Mesenchymal stem cell (in vitro differentiated cells and primary cell): ENCODE measurements at regions not wholly inside any gene's neighbourhood (a gene's known extent, or its start where the extent isn't known, plus 50 kb on each side); places are given as distances from the start of the nearest gene placed in this dataset.

ENCODE experiments used
- DNase-seq: peaks from one replicate; pipeline ENCODE4 v3.0.0-alpha.2; 2013
- H2AFZ ChIP-seq: one replicate; pipeline ENCODE4 v1.6.1; 2013; ENCODE audit warnings: low read depth, mild to moderate bottlenecking, control low read depth, inconsistent platforms, low read length, moderate library complexity
- H2AK5ac ChIP-seq: 2 replicates; pipeline ENCODE4 v1.6.1; 2013; ENCODE audit warnings: low read length, moderate library complexity, mild to moderate bottlenecking, inconsistent platforms; ENCODE audit not compliant: severe bottlenecking
- H2BK120ac ChIP-seq: one replicate; pipeline ENCODE4 v1.6.1; 2013; ENCODE audit warnings: low read depth, mild to moderate bottlenecking, inconsistent platforms, low read length, moderate library complexity
- H2BK12ac ChIP-seq, 2 experiments: one replicate each; pipeline ENCODE4 v1.6.1; 2013; ENCODE audit warnings: inconsistent platforms in 2 of 2, low read length in 2 of 2, mild to moderate bottlenecking in 2 of 2, moderate library complexity in 2 of 2, control low read depth in 1 of 2
- H2BK15ac ChIP-seq: one replicate; pipeline ENCODE4 v1.6.1; 2013; ENCODE audit warnings: mild to moderate bottlenecking, low read depth, inconsistent platforms; ENCODE audit not compliant: poor library complexity, severe bottlenecking
- H2BK5ac ChIP-seq: 2 replicates; pipeline ENCODE4 v1.6.1; 2013; ENCODE audit warnings: low read depth, mild to moderate bottlenecking, low read length, control low read depth, inconsistent platforms; ENCODE audit not compliant: poor library complexity, severe bottlenecking
- H3K14ac ChIP-seq, 2 experiments: one replicate each; pipeline ENCODE4 v1.6.1; 2013; ENCODE audit warnings: inconsistent platforms in 2 of 2, low read length in 2 of 2, control low read depth in 1 of 2, mild to moderate bottlenecking in 1 of 2, moderate library complexity in 1 of 2
- H3K18ac ChIP-seq, 2 experiments: one replicate each; pipeline ENCODE4 v1.6.1; 2013; ENCODE audit warnings: inconsistent platforms in 2 of 2, low read length in 2 of 2, control low read depth in 1 of 2, low read depth in 1 of 2, mild to moderate bottlenecking in 1 of 2
- H3K23ac ChIP-seq, 2 experiments: one replicate each; pipeline ENCODE4 v1.6.1; 2013; ENCODE audit warnings: inconsistent platforms in 2 of 2, low read length in 2 of 2, mild to moderate bottlenecking in 2 of 2, moderate library complexity in 2 of 2, control low read depth in 1 of 2
- H3K27ac ChIP-seq: 2 replicates; pipeline ENCODE4 v1.5.1; 2013; ENCODE audit warnings: mild to moderate bottlenecking, moderate library complexity, low read length, control low read depth, inconsistent platforms; ENCODE audit not compliant: poor library complexity, severe bottlenecking
- H3K27me3 ChIP-seq, 2 experiments: 2 replicates each; pipeline versions ENCODE4 v1.6.1 to v1.7.0; 2013; ENCODE audit warnings: low read length in 2 of 2, mild to moderate bottlenecking in 2 of 2, moderate library complexity in 2 of 2, control low read depth in 1 of 2, inconsistent platforms in 1 of 2; ENCODE audit not compliant: control insufficient read depth in 1 of 2, insufficient read depth in 1 of 2
- H3K36me3 ChIP-seq, 2 experiments: 2 replicates each; pipeline versions ENCODE4 v1.6.1 to v1.7.0; 2013; ENCODE audit warnings: low read length in 2 of 2, control low read depth in 1 of 2, inconsistent platforms in 1 of 2, low read depth in 1 of 2, mild to moderate bottlenecking in 1 of 2; ENCODE audit not compliant: insufficient read depth in 2 of 2, control insufficient read depth in 1 of 2
- H3K4ac ChIP-seq, 2 experiments: one replicate each; pipeline ENCODE4 v1.6.1; 2013; ENCODE audit warnings: inconsistent platforms in 2 of 2, low read length in 2 of 2, mild to moderate bottlenecking in 2 of 2, moderate library complexity in 2 of 2, control low read depth in 1 of 2, low read depth in 1 of 2
- H3K4me1 ChIP-seq: 2 replicates; pipeline ENCODE4 v1.6.1; 2013; ENCODE audit warnings: low read depth, low read length, control low read depth; ENCODE audit not compliant: control insufficient read depth, insufficient read depth
- H3K4me2 ChIP-seq: 2 replicates; pipeline ENCODE4 v1.6.1; 2013; ENCODE audit warnings: low read length, mild to moderate bottlenecking, inconsistent platforms; ENCODE audit not compliant: poor library complexity, severe bottlenecking
- H3K4me3 ChIP-seq, 2 experiments: 2 replicates each; pipeline versions ENCODE4 v1.5.1 to v1.7.0; 2013; ENCODE audit warnings: low read length in 2 of 2, mild to moderate bottlenecking in 2 of 2, control low read depth in 1 of 2, low read depth in 1 of 2; ENCODE audit not compliant: insufficient read depth in 1 of 2
- H3K79me1 ChIP-seq: replicated peaks from 2 replicates; pipeline ENCODE4 v1.6.1; 2013; ENCODE audit warnings: mild to moderate bottlenecking, control low read depth, low read length, inconsistent platforms; ENCODE audit not compliant: poor library complexity, severe bottlenecking
- H3K9ac ChIP-seq: 2 replicates; pipeline ENCODE4 v1.7.0; 2013; ENCODE audit warnings: mild to moderate bottlenecking, low read length, moderate library complexity
- H3K9me3 ChIP-seq: 2 replicates; pipeline ENCODE4 v1.7.0; 2013; ENCODE audit warnings: mild to moderate bottlenecking, low read length; ENCODE audit not compliant: control insufficient read depth
- H4K8ac ChIP-seq: one replicate; pipeline ENCODE4 v1.6.1; 2013; ENCODE audit warnings: inconsistent platforms, mild to moderate bottlenecking, low read length, moderate library complexity
- H4K91ac ChIP-seq: one replicate; pipeline ENCODE4 v1.6.1; 2013; ENCODE audit warnings: mild to moderate bottlenecking, low read length, inconsistent platforms
- WGBS: methylation state at CpG from one replicate; pipeline ENCODE4 v1.1.7; 2013; ENCODE audit warnings: mixed read lengths; 5-methylcytosine and 5-hydroxymethylcytosine counted together

- Histone ChIP-seq H3K4ac (no peak overlapping the region), H3K79me1 (no peaks in the 10 kb centered on the region), H2BK12ac (no peak overlapping the region), H2AFZ (no peak overlapping the region), H3K9me3 (peaks cover 4% of the 10 kb centered on the region), H3K27me3 (no peaks in the 10 kb centered on the region), H3K4me3 (no peak overlapping the region), H2AK5ac (no peak overlapping the region), H3K9ac (no peak overlapping the region), H2BK15ac (no peak overlapping the region), H2BK120ac (no peak overlapping the region), H3K4me2 (no peak overlapping the region), H3K23ac (no peak overlapping the region), H2BK5ac (no peak overlapping the region), H4K91ac (no peak overlapping the region), H3K4me1 (no peaks in the 10 kb centered on the region), H3K27ac (no peak overlapping the region), H3K14ac (no peak overlapping the region), H3K18ac (no peak overlapping the region), H4K8ac (no peak overlapping the region), H3K36me3 (no peaks in the 10 kb centered on the region)
- 76% methylated on average over 5 of the region's 5 CpGs for WGBS
- DNase-seq = no peak
Observed at GRCh38 chr5:153079396-153079795, 411.1 kb upstream of the GRIA1 start.

GRCh38 chr5:153080940-153081339 lies 409.5 kb upstream of the GRIA1 start:
- no peaks in the 10 kb centered on the region for H3K36me3 ChIP-seq
- H3K4ac ChIP-seq = no peak overlapping the region
- H3K9ac ChIP-seq = no peak overlapping the region
- no peak overlapping the region for H3K14ac ChIP-seq
- no peak overlapping the region for H3K23ac ChIP-seq
- no peaks in the 10 kb centered on the region for H3K79me1 ChIP-seq
- H2BK5ac ChIP-seq = no peak overlapping the region
- H3K9me3 ChIP-seq = peaks cover 4% of the 10 kb centered on the region
- no peak overlapping the region for H2BK15ac ChIP-seq
- 89% methylated on average over 5 of the region's 6 CpGs for WGBS
- no peak overlapping the region for H4K91ac ChIP-seq
- H2BK12ac ChIP-seq = no peak overlapping the region
- no peak overlapping the region for H4K8ac ChIP-seq
- no peak for DNase-seq
- H3K4me1 ChIP-seq = no peaks in the 10 kb centered on the region
- no peak overlapping the region for H3K18ac ChIP-seq
- H2AFZ ChIP-seq = no peak overlapping the region
- no peak overlapping the region for H3K4me2 ChIP-seq
- no peak overlapping the region for H3K27ac ChIP-seq
- no peaks in the 10 kb centered on the region for H3K27me3 ChIP-seq
- no peak overlapping the region for H2BK120ac ChIP-seq
- no peak overlapping the region for H3K4me3 ChIP-seq
- no peak overlapping the region for H2AK5ac ChIP-seq

- Histone ChIP-seq H3K9ac (no peak overlapping the region), H4K91ac (no peak overlapping the region), H3K27ac (no peak overlapping the region), H3K14ac (no peak overlapping the region), H3K36me3 (no peaks in the 10 kb centered on the region), H2BK120ac (no peak overlapping the region), H2BK12ac (no peak overlapping the region), H3K27me3 (no peaks in the 10 kb centered on the region), H3K79me1 (no peaks in the 10 kb centered on the region), H3K23ac (no peak overlapping the region), H3K9me3 (peaks cover 4% of the 10 kb centered on the region), H2BK5ac (no peak overlapping the region), H2BK15ac (no peak overlapping the region), H3K4me2 (no peak overlapping the region), H3K18ac (no peak overlapping the region), H4K8ac (no peak overlapping the region), H3K4me3 (no peak overlapping the region), H2AFZ (no peak overlapping the region), H3K4me1 (no peaks in the 10 kb centered on the region), H2AK5ac (no peak overlapping the region), H3K4ac (no peak overlapping the region)
- WGBS = 73% methylated on average over 4 of the region's 4 CpGs
- peak; percentile 2 for DNase-seq
Observed at GRCh38 chr5:153081385-153081784, 409.1 kb upstream of the GRIA1 start.

- Histone ChIP-seq H2AFZ (no peak overlapping the region), H3K79me1 (no peaks in the 10 kb centered on the region), H3K9me3 (peaks cover 4% of the 10 kb centered on the region), H3K18ac (no peak overlapping the region), H3K4ac (no peak overlapping the region), H3K23ac (no peak overlapping the region), H2BK120ac (no peak overlapping the region), H4K91ac (no peak overlapping the region), H3K9ac (no peak overlapping the region), H4K8ac (no peak overlapping the region), H3K27me3 (no peaks in the 10 kb centered on the region), H2BK12ac (no peak overlapping the region), H3K27ac (no peak overlapping the region), H2AK5ac (no peak overlapping the region), H2BK15ac (no peak overlapping the region), H3K4me1 (no peaks in the 10 kb centered on the region), H3K4me3 (no peak overlapping the region), H3K36me3 (no peaks in the 10 kb centered on the region), H2BK5ac (no peak overlapping the region), H3K4me2 (no peak overlapping the region), H3K14ac (no peak overlapping the region)
- DNase-seq = no peak
- 83% methylated on average over 3 of the region's 3 CpGs for WGBS
Observed at GRCh38 chr5:153084511-153084910, 406.0 kb upstream of the GRIA1 start.
